Mesendoderm (in vitro differentiated cells): ENCODE measurements at regions not wholly inside any gene's neighbourhood (a gene's known extent, or its start where the extent isn't known, plus 50 kb on each side); places are given as distances from the start of the nearest gene placed in this dataset.
"Not testable (repeated sequence)": the region's sequence is repeated elsewhere in the genome, so short reads cannot be mapped to it uniquely, and the experiment has no call there.

Experiments used
- DNase-seq: peaks from one replicate; pipeline ENCODE4 v3.0.0; 2013
- H2AK5ac ChIP-seq: 2 replicates; pipeline ENCODE4 v1.6.1; 2013; ENCODE audit warnings: low read length, inconsistent platforms
- H2BK120ac ChIP-seq: 2 replicates; pipeline ENCODE4 v1.6.1; 2013; ENCODE audit warnings: low read depth, mild to moderate bottlenecking, low read length, moderate library complexity, mixed read lengths
- H2BK15ac ChIP-seq: replicated peaks from 2 replicates; pipeline ENCODE4 v1.6.1; 2013; ENCODE audit warnings: low read depth, mild to moderate bottlenecking, moderate library complexity
- H2BK5ac ChIP-seq: 2 replicates; pipeline ENCODE4 v1.6.1; 2013; ENCODE audit warnings: low read length, inconsistent platforms
- H3K18ac ChIP-seq: 2 replicates; pipeline ENCODE4 v1.6.1; 2013; ENCODE audit warnings: mild to moderate bottlenecking, low read length, mixed read lengths
- H3K23ac ChIP-seq: one replicate; pipeline ENCODE4 v1.6.1; 2013; ENCODE audit warnings: low read length
- H3K27ac ChIP-seq: 2 replicates; pipeline ENCODE4 v1.5.1; 2013; ENCODE audit warnings: low read depth, mild to moderate bottlenecking, inconsistent platforms, low read length, moderate library complexity
- H3K27me3 ChIP-seq: 2 replicates; pipeline ENCODE4 v1.6.1; 2013; ENCODE audit warnings: low read length, control low read depth, mild to moderate bottlenecking, inconsistent platforms; ENCODE audit not compliant: insufficient read depth, poor library complexity
- H3K36me3 ChIP-seq: 2 replicates; pipeline ENCODE4 v1.6.1; 2013; ENCODE audit warnings: low read length, inconsistent platforms; ENCODE audit not compliant: control insufficient read depth, insufficient read depth
- H3K4ac ChIP-seq: one replicate; pipeline ENCODE4 v1.6.1; 2013; ENCODE audit warnings: low read depth, mild to moderate bottlenecking, low read length, moderate library complexity
- H3K4me1 ChIP-seq: 2 replicates; pipeline ENCODE4 v1.6.1; 2013; ENCODE audit warnings: low read depth, low read length, inconsistent platforms; ENCODE audit not compliant: control insufficient read depth
- H3K4me2 ChIP-seq: 2 replicates; pipeline ENCODE4 v1.6.1; 2013; ENCODE audit warnings: low read length
- H3K4me3 ChIP-seq: 2 replicates; pipeline ENCODE4 v1.5.1; 2013; ENCODE audit warnings: mild to moderate bottlenecking, low read length
- H3K56ac ChIP-seq: one replicate; pipeline ENCODE4 v1.6.1; 2013; ENCODE audit warnings: low read length
- H3K79me1 ChIP-seq: 2 replicates; pipeline ENCODE4 v1.6.1; 2013; ENCODE audit warnings: low read length, inconsistent platforms
- H3K79me2 ChIP-seq: 2 replicates; pipeline ENCODE4 v1.6.1; 2013; ENCODE audit warnings: mild to moderate bottlenecking, low read length; ENCODE audit not compliant: control insufficient read depth, insufficient read depth
- H3K9ac ChIP-seq: 2 replicates; pipeline ENCODE4 v1.6.1; 2013; ENCODE audit warnings: low read length, inconsistent platforms
- H4K5ac ChIP-seq: one replicate; pipeline ENCODE4 v1.6.1; 2013; ENCODE audit warnings: low read length
- H4K8ac ChIP-seq: one replicate; pipeline ENCODE4 v1.6.1; 2013; ENCODE audit warnings: low read depth, mild to moderate bottlenecking, control low read depth, low read length, moderate library complexity
- WGBS: extraction: QIAGEN DNeasy Blood & Tissue Kit; methylation state at CpG from one replicate; pipeline ENCODE4 v1.1.7; 2013; ENCODE audit warnings: low lambda C conversion rate, missing lambda C conversion rate; ENCODE audit not compliant: insufficient coverage; ENCODE audit errors: extremely low coverage; 5-methylcytosine and 5-hydroxymethylcytosine counted together

DNA sequence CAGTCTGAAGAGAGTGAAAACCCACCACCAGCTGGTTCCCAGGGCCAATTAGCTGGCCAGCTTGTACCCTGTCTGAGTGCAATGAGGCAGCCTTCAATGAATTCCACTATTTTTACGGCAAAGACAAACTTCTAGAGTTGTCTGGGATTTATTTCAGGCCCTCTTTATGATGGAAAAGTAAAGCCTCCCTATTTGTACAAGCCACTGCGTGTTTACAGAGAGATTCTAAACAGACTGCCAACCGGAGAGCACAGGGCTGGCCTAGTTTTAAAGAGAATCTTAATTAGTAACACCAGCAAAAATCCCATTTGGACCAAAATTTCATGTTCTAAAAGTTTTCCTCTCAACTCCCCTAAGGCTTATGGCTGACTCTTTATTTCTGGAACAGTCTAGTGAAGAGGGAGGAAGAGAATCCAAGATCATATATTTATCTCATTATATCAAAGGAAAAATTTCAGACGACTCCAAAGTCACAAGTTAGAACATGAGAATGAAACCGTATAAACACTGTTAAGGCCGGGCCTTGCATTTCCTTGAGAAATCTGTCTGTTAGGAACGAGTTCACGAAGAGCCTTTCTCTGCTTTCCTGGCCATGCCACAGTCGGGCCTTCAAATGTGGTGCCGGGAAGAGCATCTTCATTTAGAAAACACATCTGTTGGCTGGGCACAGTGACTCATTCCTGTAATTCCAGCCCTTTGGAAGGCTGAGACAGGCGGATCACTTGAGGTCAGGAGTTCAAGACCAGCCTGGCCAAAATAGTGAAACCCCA is 724.6 kb upstream of the NRP1 start:
- Histone ChIP-seq H2AK5ac (no peak overlapping the region), H2BK15ac (no peak overlapping the region), H2BK120ac (no peak overlapping the region), H3K9ac (no peak overlapping the region), H3K18ac (no peak overlapping the region), H3K4me2 (no peak overlapping the region), H3K56ac (no peak overlapping the region), H3K23ac (no peak overlapping the region), H3K79me1 (no peaks in the 10 kb centered on the region), H3K4me1 (no peaks in the 10 kb centered on the region), H3K79me2 (no peaks in the 10 kb centered on the region), H4K8ac (no peak overlapping the region), H3K27me3 (no peaks in the 10 kb centered on the region), H3K36me3 (no peaks in the 10 kb centered on the region), H3K27ac (no peak overlapping the region), H3K4me3 (no peak overlapping the region), H3K4ac (no peak overlapping the region), H4K5ac (no peak overlapping the region), H2BK5ac (no peak overlapping the region)
- DNase-seq, result no peak
- WGBS, result no CpG with 5 or more reads among the region's 11 CpGs

DNA sequence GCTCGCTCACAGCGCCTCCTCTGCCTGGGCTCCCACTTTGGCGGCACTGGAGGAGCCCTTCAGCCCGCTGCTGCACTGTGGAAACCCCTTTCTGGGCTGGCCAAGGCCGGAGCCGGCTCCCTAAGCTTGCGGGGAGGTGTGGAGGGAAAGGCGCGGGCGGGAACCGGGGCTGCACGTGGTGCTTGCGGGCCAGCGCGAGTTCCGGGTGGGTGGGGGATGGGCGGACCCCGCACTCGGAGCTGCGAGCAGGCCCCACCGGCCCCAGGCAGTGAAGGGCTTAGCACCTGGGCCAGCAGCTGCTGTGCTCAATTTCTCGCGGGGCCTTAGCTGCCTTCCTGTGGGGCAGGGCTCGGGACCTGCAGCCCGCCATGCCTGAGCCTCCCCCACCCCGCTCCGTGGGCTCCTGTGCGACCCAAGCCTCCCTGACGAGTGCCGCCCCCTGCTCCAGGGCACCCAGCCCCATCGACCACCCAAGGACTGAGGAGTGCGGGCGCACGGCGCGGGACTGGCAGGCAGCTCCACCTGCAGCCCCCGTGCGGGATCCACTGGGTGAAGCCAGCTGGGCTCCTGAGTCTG is 721.0 kb upstream of the NRP1 start:
- not testable (repeated sequence) for H3K23ac ChIP-seq, H2BK5ac ChIP-seq, H3K79me1 ChIP-seq, DNase-seq, H3K18ac ChIP-seq, H3K36me3 ChIP-seq, H3K79me2 ChIP-seq, H3K27me3 ChIP-seq, H4K8ac ChIP-seq, H3K27ac ChIP-seq, H3K4ac ChIP-seq, H4K5ac ChIP-seq, H3K56ac ChIP-seq, H3K4me1 ChIP-seq, H2BK120ac ChIP-seq, H3K9ac ChIP-seq, H3K4me2 ChIP-seq, H3K4me3 ChIP-seq, H2AK5ac ChIP-seq, H2BK15ac ChIP-seq
- no CpG with 5 or more reads among the region's 38 CpGs for WGBS

DNA sequence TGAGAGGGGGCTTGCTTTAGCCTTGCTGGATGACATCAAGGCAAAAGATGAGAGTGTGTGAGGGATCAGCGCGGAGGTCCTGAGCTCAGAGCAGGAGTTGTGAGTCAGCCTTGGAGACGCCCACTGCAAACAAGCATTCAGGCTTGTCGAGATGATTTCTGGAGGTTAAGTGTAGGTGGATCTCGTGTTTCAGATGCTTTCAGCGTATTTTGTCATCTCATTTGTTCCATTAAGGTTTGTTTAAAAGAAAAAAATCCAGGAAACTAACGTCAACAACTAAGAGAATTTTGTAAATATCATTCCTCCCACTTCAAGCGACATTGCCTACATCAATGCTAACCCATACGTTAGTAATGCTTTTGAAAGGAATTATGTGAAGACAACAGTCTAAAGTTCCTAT is 715.4 kb upstream of the NRP1 start:
- Histone ChIP-seq H3K23ac (no peak overlapping the region), H4K8ac (no peak overlapping the region), H3K79me1 (no peaks in the 10 kb centered on the region), H2BK15ac (no peak overlapping the region), H3K4me3 (no peak overlapping the region), H4K5ac (no peak overlapping the region), H3K36me3 (no peaks in the 10 kb centered on the region), H2BK5ac (no peak overlapping the region), H3K56ac (no peak overlapping the region), H2BK120ac (no peak overlapping the region), H3K79me2 (no peaks in the 10 kb centered on the region), H3K9ac (no peak overlapping the region), H3K27ac (no peak overlapping the region), H3K18ac (no peak overlapping the region), H2AK5ac (no peak overlapping the region), H3K4me2 (no peak overlapping the region), H3K27me3 (no peaks in the 10 kb centered on the region), H3K4me1 (no peaks in the 10 kb centered on the region), H3K4ac (no peak overlapping the region)
- no CpG with 5 or more reads among the region's 9 CpGs for WGBS
- DNase-seq, result peak; percentile 22

DNA sequence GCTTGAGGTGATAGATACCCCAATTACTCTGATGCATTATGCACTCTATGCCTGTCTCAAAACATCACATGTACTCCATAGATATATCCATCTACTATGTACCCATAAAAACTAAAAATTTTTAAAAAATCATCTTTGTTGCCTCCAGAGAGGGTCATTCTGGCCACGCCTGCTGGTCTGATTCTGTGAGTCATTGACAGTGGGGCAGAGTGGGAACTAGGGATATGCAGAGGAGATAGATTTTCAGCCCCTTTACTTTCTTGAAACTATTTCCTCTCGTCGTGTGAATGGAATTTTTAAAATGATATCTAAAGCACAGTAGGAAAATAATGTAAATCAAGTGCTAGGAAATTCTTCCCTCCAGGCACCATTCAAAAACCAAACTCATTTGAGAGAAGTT is 715.0 kb upstream of the NRP1 start:
- H3K23ac ChIP-seq, result no peak overlapping the region
- H3K27me3 ChIP-seq, result no peaks in the 10 kb centered on the region
- H3K56ac ChIP-seq, result no peak overlapping the region
- no peaks in the 10 kb centered on the region for H3K4me1 ChIP-seq
- no peak overlapping the region for H3K27ac ChIP-seq
- H4K5ac ChIP-seq, result no peak overlapping the region
- H2BK15ac ChIP-seq, result no peak overlapping the region
- no peaks in the 10 kb centered on the region for H3K79me2 ChIP-seq
- H4K8ac ChIP-seq, result no peak overlapping the region
- no peak overlapping the region for H2BK120ac ChIP-seq
- H2AK5ac ChIP-seq, result no peak overlapping the region
- H3K4ac ChIP-seq, result no peak overlapping the region
- H3K18ac ChIP-seq, result no peak overlapping the region
- no peaks in the 10 kb centered on the region for H3K79me1 ChIP-seq
- no peak overlapping the region for H3K9ac ChIP-seq
- H2BK5ac ChIP-seq, result no peak overlapping the region
- no peak overlapping the region for H3K4me2 ChIP-seq
- no CpG with 5 or more reads among the region's 3 CpGs for WGBS
- no peaks in the 10 kb centered on the region for H3K36me3 ChIP-seq
- DNase-seq, result no peak
- no peak overlapping the region for H3K4me3 ChIP-seq

DNA sequence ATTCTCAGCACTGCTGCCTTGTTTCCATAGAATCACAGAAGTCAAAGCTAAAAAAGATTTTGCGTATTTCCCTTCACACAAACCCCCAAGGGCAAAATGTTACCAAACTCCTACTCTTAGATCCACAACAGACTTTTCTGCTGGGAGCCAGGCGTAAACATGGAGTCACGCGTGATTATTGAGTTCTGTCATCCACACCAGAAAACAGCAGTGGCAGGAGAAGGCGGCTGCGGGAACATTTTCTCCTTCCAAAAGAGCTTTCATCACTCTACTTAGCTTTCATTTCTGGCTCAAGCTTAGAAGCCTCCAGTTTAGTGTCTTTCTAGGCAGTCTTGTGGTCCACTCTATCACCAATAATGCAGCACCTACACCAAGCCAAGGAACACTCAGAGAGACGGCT is 712.9 kb upstream of the NRP1 start:
- H3K27me3 ChIP-seq, result no peaks in the 10 kb centered on the region
- WGBS, result no CpG with 5 or more reads among the region's 7 CpGs

More for the DNA sequence above, 712.9 kb upstream of the NRP1 start:
- Histone ChIP-seq H3K79me1 (no peaks in the 10 kb centered on the region), H3K27ac (no peak overlapping the region), H3K36me3 (no peaks in the 10 kb centered on the region), H3K4me1 (no peaks in the 10 kb centered on the region), H3K23ac (no peak overlapping the region), H2BK15ac (no peak overlapping the region), H2BK5ac (no peak overlapping the region), H4K8ac (no peak overlapping the region), H3K4ac (no peak overlapping the region), H3K4me2 (no peak overlapping the region), H3K79me2 (no peaks in the 10 kb centered on the region), H3K18ac (no peak overlapping the region), H3K9ac (no peak overlapping the region), H2BK120ac (no peak overlapping the region), H3K56ac (no peak overlapping the region), H2AK5ac (no peak overlapping the region), H3K4me3 (no peak overlapping the region), H4K5ac (no peak overlapping the region)
- no peak for DNase-seq
